Stomach (tissue), 8 donors: ENCODE measurements at regions not wholly inside any gene's neighbourhood (a gene's known extent, or its start where the extent isn't known, plus 50 kb on each side); places are given as distances from the start of the nearest gene placed in this dataset.

Source experiments
- DNase-seq, 2 donors: peaks; one replicate each; pipeline versions ENCODE4 v3.0.0 to v3.0.0-alpha.2; 2013 to 2019
- H3K27ac ChIP-seq, 5 donors: fragments of 200-600 bp in 4 of 5; sonication (generic) in 4 of 5; one replicate each; pipeline ENCODE4 v1.5.1; 2013 to 2019; ENCODE audit warnings: mild to moderate bottlenecking in 1 of 5, moderate library complexity in 1 of 5
- H3K27me3 ChIP-seq, 3 donors: fragments of 200-600 bp; sonication (generic); one replicate each; pipeline ENCODE4 v1.5.1; 2017 to 2019; ENCODE audit warnings: mixed run types in 1 of 3
- H3K36me3 ChIP-seq, 4 donors: fragments of 200-600 bp; sonication (generic); 1 replicate in 3 of 4; 2 replicates in 1 of 4; pipeline ENCODE4 v1.5.1; 2016 to 2019
- H3K4me1 ChIP-seq, 4 donors: fragments of 200-600 bp; sonication (generic); one replicate each; pipeline ENCODE4 v1.5.1; 2016 to 2019
- H3K4me3 ChIP-seq, 4 donors: fragments of 200-600 bp; sonication (generic) in 3 of 4; one replicate each; pipeline ENCODE4 v1.5.1; 2016 to 2019; ENCODE audit warnings: mild to moderate bottlenecking in 1 of 4
- H3K9me3 ChIP-seq, 4 donors: fragments of 200-600 bp; sonication (generic); one replicate each; pipeline ENCODE4 v1.5.1; 2016 to 2019
- EP300 ChIP-seq: sonication (generic); formaldehyde crosslinking; IDR thresholded peaks from one replicate; pipeline ENCODE4 v1.6.1; 2017; ENCODE audit warnings: antibody characterized with exemption
- POLR2A ChIP-seq, 4 donors: fragments of 450-650 bp; IDR thresholded peaks; one replicate each; pipeline ENCODE4 v1.6.1; 2016; ENCODE audit warnings: antibody characterized with exemption in 4 of 4, control low read depth in 2 of 4, mild to moderate bottlenecking in 1 of 4, moderate library complexity in 1 of 4
- POLR2AphosphoS5 ChIP-seq, 3 donors: sonication (generic); formaldehyde crosslinking; IDR thresholded peaks; one replicate each; pipeline ENCODE4 v1.6.1; 2016; ENCODE audit warnings: antibody characterized with exemption in 3 of 3
- WGBS, 5 donors: extraction: QIAGEN DNeasy Blood & Tissue Kit in 3 of 5; methylation state at CpG; one replicate each; pipeline versions ENCODE4 v1.1.5 to v1.1.7; 2013 to 2018; 5-methylcytosine and 5-hydroxymethylcytosine counted together
- intact Hi-C: fragments of 100-400 bp; cut with DNase I; formaldehyde crosslinking; loops from one replicate; pipeline ENCODE4 v1.15.1; 2023; ENCODE audit warnings: low total_unique reads
- TF ChIP-seq, protein P1 (sequence below), 7 experiments: fragments of 450-650 bp in 4 of 7; fragments of 200-600 bp in 3 of 7; sonication (generic) in 3 of 7; IDR thresholded peaks; one replicate each; pipeline ENCODE4 v1.5.1; 2016 to 2019; ENCODE audit warnings: antibody characterized with exemption in 7 of 7, control low read depth in 2 of 7, mild to moderate bottlenecking in 1 of 7
- donor health status: healthy with polysubstance abuse.
- donor health status: Bipolar disorder and iron deficiency.
- donor health status: healthy.

DNA sequence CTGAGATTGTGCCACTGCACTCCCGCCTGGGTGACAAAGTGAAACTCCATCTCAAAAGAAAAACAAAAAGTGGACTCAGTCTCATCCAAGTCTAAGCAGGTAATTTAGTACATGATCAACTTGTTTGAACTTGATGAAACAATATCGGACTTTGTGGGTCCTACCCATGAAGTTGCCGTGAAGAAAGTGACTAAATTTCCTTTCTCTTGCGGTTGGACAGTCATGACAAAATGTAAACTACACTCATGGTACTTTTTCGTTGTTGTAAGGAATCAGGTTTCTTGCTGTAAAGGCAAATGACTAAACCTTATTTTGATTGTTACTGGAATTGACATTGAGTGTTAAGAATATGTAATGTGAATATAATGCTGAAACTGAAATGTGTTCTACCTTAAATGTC lies 164.5 kb upstream of the PLET1 start:
- 73 to 90% (median 84%) methylated on average over 5 of the region's 5 CpGs for WGBS, 5 donors
- TF ChIP-seq POLR2A (IDR thresholded peaks at IDR 0.05) (no peak), POLR2AphosphoS5 (IDR thresholded peaks at IDR 0.05) (no peak), EP300 (no peak)
- TF ChIP-seq, protein P1, sequence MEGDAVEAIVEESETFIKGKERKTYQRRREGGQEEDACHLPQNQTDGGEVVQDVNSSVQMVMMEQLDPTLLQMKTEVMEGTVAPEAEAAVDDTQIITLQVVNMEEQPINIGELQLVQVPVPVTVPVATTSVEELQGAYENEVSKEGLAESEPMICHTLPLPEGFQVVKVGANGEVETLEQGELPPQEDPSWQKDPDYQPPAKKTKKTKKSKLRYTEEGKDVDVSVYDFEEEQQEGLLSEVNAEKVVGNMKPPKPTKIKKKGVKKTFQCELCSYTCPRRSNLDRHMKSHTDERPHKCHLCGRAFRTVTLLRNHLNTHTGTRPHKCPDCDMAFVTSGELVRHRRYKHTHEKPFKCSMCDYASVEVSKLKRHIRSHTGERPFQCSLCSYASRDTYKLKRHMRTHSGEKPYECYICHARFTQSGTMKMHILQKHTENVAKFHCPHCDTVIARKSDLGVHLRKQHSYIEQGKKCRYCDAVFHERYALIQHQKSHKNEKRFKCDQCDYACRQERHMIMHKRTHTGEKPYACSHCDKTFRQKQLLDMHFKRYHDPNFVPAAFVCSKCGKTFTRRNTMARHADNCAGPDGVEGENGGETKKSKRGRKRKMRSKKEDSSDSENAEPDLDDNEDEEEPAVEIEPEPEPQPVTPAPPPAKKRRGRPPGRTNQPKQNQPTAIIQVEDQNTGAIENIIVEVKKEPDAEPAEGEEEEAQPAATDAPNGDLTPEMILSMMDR (IDR thresholded peaks at IDR 0.05) = no peak
- Histone ChIP-seq H3K9me3 (peaks cover 0 to 3% (median 0%) of the 10 kb centered on the region in 4 donors), H3K36me3 (no peaks in the 10 kb centered on the region), H3K27me3 (no peaks in the 10 kb centered on the region), H3K4me3 (no peak overlapping the region), H3K4me1 (no peaks in the 10 kb centered on the region), H3K27ac (no peak overlapping the region)
- intact Hi-C loops = no loop called here
- DNase-seq = no peak

DNA sequence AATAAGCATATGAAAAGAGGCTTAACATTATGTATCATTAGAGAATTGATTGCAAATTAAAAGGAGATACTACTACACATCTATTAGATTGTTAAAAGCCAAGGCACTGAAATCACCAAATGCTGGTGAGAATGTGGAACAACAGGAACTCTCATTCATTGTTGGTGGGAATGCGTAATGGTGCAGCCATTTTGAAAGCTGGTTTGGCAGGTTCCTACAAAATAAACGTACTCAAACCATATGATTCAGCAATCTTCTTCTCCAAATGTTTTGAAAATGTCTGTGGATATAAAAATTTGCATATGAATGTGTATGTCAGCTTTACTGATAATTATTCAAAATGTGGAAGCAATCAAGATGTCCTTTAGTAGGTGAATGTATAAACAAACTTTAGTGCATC lies 176.4 kb upstream of the PLET1 start:
- no peaks in the 10 kb centered on the region for H3K27me3 ChIP-seq
- TF ChIP-seq POLR2A (IDR thresholded peaks at IDR 0.05) = no peak
- no peak for TF ChIP-seq POLR2AphosphoS5 (IDR thresholded peaks at IDR 0.05)
- TF ChIP-seq, protein P1 (IDR thresholded peaks at IDR 0.05) = no peak
- no peak for TF ChIP-seq EP300
- H3K9me3 ChIP-seq = peaks cover 0 to 25% (median 12%) of the 10 kb centered on the region in 4 donors
- no peak overlapping the region for H3K27ac ChIP-seq
- no peaks in the 10 kb centered on the region for H3K36me3 ChIP-seq
- intact Hi-C loops = no loop called here
- no peaks in the 10 kb centered on the region for H3K4me1 ChIP-seq
- no peak overlapping the region for H3K4me3 ChIP-seq
- 48 to 70% (median 54%) methylated on average over 2 of the region's 2 CpGs for WGBS, 5 donors
- no peak for DNase-seq

DNA sequence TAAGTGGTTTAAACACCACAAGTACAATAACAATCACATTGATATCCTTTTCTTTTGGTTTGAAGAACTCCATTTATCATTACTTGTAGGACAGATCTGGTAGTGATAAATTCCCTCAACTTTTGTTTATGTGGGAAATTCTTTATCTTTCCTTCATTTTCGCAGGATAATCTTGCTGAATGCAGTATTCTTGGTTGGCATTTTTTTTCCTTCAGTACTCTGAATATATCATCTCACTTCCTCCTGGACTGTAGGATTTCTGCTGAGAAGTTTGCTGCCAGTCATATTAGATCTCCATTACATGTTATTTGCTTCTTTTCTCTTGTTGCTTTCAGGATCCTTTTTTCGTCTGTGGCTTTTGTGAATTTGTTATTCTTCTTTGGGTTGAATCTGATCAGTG lies 179.0 kb upstream of the PLET1 start:
- no peak overlapping the region for H3K27ac ChIP-seq
- intact Hi-C loops = no loop called here
- H3K4me3 ChIP-seq = no peak overlapping the region
- 79 to 89% (median 86%) methylated on average over 2 of the region's 2 CpGs for WGBS, 5 donors
- no peaks in the 10 kb centered on the region for H3K27me3 ChIP-seq
- TF ChIP-seq POLR2A (IDR thresholded peaks at IDR 0.05) (no peak), POLR2AphosphoS5 (IDR thresholded peaks at IDR 0.05) (no peak), EP300 (no peak)
- TF ChIP-seq, protein P1 (IDR thresholded peaks at IDR 0.05) = no peak
- no peaks in the 10 kb centered on the region for H3K36me3 ChIP-seq
- no peaks in the 10 kb centered on the region for H3K4me1 ChIP-seq
- no peak for DNase-seq
- peaks cover 0 to 27% (median 11%) of the 10 kb centered on the region in 4 donors for H3K9me3 ChIP-seq

DNA sequence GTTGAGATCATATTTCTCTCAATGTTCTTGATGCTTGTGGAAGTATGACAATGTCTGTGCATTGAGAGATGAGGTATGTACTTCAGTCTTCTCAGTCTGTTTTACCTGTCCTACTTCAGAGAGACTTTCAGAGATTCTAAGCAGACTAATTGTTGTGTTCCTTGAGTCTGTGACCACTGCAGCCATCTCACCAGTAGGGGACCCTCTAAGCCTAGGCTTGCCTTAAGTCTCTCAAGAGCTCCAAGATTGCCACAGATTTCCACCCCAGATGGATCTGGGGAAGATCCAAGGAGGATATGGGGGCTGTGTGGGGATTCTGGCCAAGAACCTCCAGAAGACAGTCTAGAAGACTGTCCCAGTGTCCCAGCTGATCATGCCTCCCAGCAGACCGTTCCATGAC lies 179.9 kb upstream of the PLET1 start:
- no peak for DNase-seq
- 59 to 88% (median 75%) methylated on average over 1 of the region's 1 CpG for WGBS, 5 donors
- Histone ChIP-seq H3K4me1 (no peaks in the 10 kb centered on the region), H3K9me3 (peaks cover 0 to 36% (median 19%) of the 10 kb centered on the region in 4 donors), H3K4me3 (no peak overlapping the region), H3K27me3 (no peaks in the 10 kb centered on the region), H3K36me3 (no peaks in the 10 kb centered on the region), H3K27ac (no peak overlapping the region)
- TF ChIP-seq POLR2AphosphoS5 (IDR thresholded peaks at IDR 0.05) = no peak
- no peak for TF ChIP-seq POLR2A (IDR thresholded peaks at IDR 0.05)
- TF ChIP-seq EP300 = no peak
- TF ChIP-seq, protein P1 (IDR thresholded peaks at IDR 0.05) = no peak
- intact Hi-C loops = no loop called here
